A549 (cell line): ENCODE measurements at regions not wholly inside any gene's neighbourhood (a gene's known extent, or its start where the extent isn't known, plus 50 kb on each side); places are given as distances from the start of the nearest gene placed in this dataset.

Experiments
- ATAC-seq, 2 experiments: fragments of 200-7000 bp in 1 of 2; fragments of >200 bp in 1 of 2; cut with Nextera tagmentation in 1 of 2; cut with Tn5 transposase in 1 of 2; 3 replicates each; pipeline versions ENCODE4 v1.8.0 to v1.9.1; 2018 to 2020; ENCODE audit warnings: mild to moderate bottlenecking in 1 of 2, moderate library complexity in 1 of 2
- CTCF ChIA-PET: fragments of 300-600 bp; sonication (Branson Sonifier 250); formaldehyde crosslinking; extraction: SDS; loops from one replicate; lab custom pipeline; 2021; ENCODE audit warnings: antibody characterized with exemption, inconsistent platforms; lab: Yijun Ruan, JAX
- POLR2A ChIA-PET: fragments of 350-600 bp; formaldehyde crosslinking; extraction: SDS; loops from one replicate; lab custom pipeline; 2021; ENCODE audit warnings: antibody characterized with exemption, inconsistent platforms; lab: Yijun Ruan, JAX
- DNase-seq, 2 experiments: peaks; one replicate each; pipeline versions ENCODE4 v3.0.0 to v3.0.0-alpha.2; 2011 to 2016; ENCODE audit warnings: low read depth in 1 of 2, low spot score in 1 of 2
- FAIRE-seq: peaks from 2 replicates; lab custom pipeline; 2011; peaks lifted over from hg19 to GRCh38; lab: Jason Lieb, UNC
- H3K27ac ChIP-seq, 2 experiments: fragments of >200 bp; sonication (Bioruptor Twin); formaldehyde crosslinking; 3 replicates each; pipeline ENCODE4 v1.5.1; 2016 to 2017
- H3K4me1 ChIP-seq: fragments of >200 bp; sonication (Bioruptor Twin); formaldehyde crosslinking; 3 replicates; pipeline ENCODE4 v1.6.1; 2016
- H3K4me2 ChIP-seq: fragments of >200 bp; sonication (Bioruptor Twin); formaldehyde crosslinking; 3 replicates; pipeline ENCODE4 v1.6.1; 2016
- H3K4me3 ChIP-seq: fragments of >200 bp; sonication (Bioruptor Twin); formaldehyde crosslinking; 3 replicates; pipeline ENCODE4 v1.5.1; 2016
- H3K9me3 ChIP-seq: fragments of >200 bp; sonication (Bioruptor Twin); formaldehyde crosslinking; 3 replicates; pipeline ENCODE4 v1.6.1; 2016
- BHLHE40 ChIP-seq: IDR thresholded peaks from 2 replicates; pipeline ENCODE4 v1.6.1; 2012; ENCODE audit warnings: low read depth, low read length, inconsistent platforms
- CEBPB ChIP-seq, 2 experiments: fragments of >200 bp in 1 of 2; sonication (Bioruptor Twin) in 1 of 2; formaldehyde crosslinking in 1 of 2; IDR thresholded peaks; 2 replicates each; pipeline ENCODE4 v1.6.1; 2012 to 2016
- CHD2 ChIP-seq: fragments of 150-350 bp; IDR thresholded peaks from 2 replicates; pipeline ENCODE4 v1.6.1; 2014; ENCODE audit warnings: low read length; ENCODE audit not compliant: partially characterized antibody
- CHD4 ChIP-seq: fragments of 200-600 bp; sonication (generic); IDR thresholded peaks from 2 replicates; pipeline ENCODE4 v1.6.1; 2016; ENCODE audit warnings: antibody characterized with exemption, mild to moderate bottlenecking, borderline replicate concordance
- EHMT2 ChIP-seq: fragments of 200-600 bp; sonication (generic); IDR thresholded peaks from 2 replicates; pipeline ENCODE4 v1.6.1; 2016; ENCODE audit warnings: antibody characterized with exemption, low read depth, mild to moderate bottlenecking, moderate library complexity
- ELK1 ChIP-seq: fragments of 150-350 bp; IDR thresholded peaks from 2 replicates; pipeline ENCODE4 v1.6.1; 2014; ENCODE audit warnings: low read depth, mild to moderate bottlenecking, low read length
- ESRRA ChIP-seq: fragments of 150-350 bp; IDR thresholded peaks from 2 replicates; pipeline ENCODE4 v1.6.1; 2014; ENCODE audit warnings: mild to moderate bottlenecking, low read length, borderline replicate concordance
- FOSL2 ChIP-seq, 2 experiments: fragments of 450-650 bp in 1 of 2; fragments of >200 bp in 1 of 2; sonication (Bioruptor Twin) in 1 of 2; formaldehyde crosslinking; IDR thresholded peaks; 2 replicates each; pipeline versions ENCODE4 v1.5.0 to v1.6.1; 2016 to 2020; ENCODE audit warnings: mild to moderate bottlenecking in 1 of 2, moderate library complexity in 1 of 2
- GATA3 ChIP-seq: IDR thresholded peaks from 2 replicates; pipeline ENCODE4 v1.6.1; 2012; ENCODE audit warnings: borderline replicate concordance
- HOXB13 ChIP-seq: fragments of 250-450 bp; sonication (Bioruptor Pico); IDR thresholded peaks from 2 replicates; pipeline ENCODE4 v1.5.0; 2020; ENCODE audit warnings: low read depth, mild to moderate bottlenecking, moderate library complexity
- JUN ChIP-seq, 2 experiments: fragments of >200 bp; sonication (Bioruptor Twin); formaldehyde crosslinking; IDR thresholded peaks; 2 replicates in 1 of 2; 3 replicates in 1 of 2; pipeline ENCODE4 v1.6.1; 2016 to 2017
- KDM1A ChIP-seq: fragments of 200-600 bp; sonication (generic); IDR thresholded peaks from 2 replicates; pipeline ENCODE4 v1.6.1; 2016; ENCODE audit warnings: low read depth, mild to moderate bottlenecking
- KDM5A ChIP-seq: fragments of 200-600 bp; sonication (generic); IDR thresholded peaks from 2 replicates; pipeline ENCODE4 v1.6.1; 2016; ENCODE audit warnings: antibody characterized with exemption, mild to moderate bottlenecking
- MAFK ChIP-seq: fragments of 450-650 bp; IDR thresholded peaks from 2 replicates; pipeline ENCODE4 v1.6.1; 2014; ENCODE audit not compliant: partially characterized antibody
- MAZ ChIP-seq: fragments of 150-350 bp; IDR thresholded peaks from 2 replicates; pipeline ENCODE4 v1.6.1; 2014; ENCODE audit warnings: antibody characterized with exemption, low read depth, low read length, borderline replicate concordance
- NPAS2 ChIP-seq: fragments of 250-450 bp; sonication (Bioruptor Pico); IDR thresholded peaks from 2 replicates; pipeline ENCODE4 v1.8.0; 2022; ENCODE audit warnings: mild to moderate bottlenecking, moderate library complexity, borderline replicate concordance
- NR3C1 ChIP-seq: fragments of >200 bp; sonication (Bioruptor Twin); formaldehyde crosslinking; IDR thresholded peaks from 3 replicates; pipeline ENCODE4 v1.6.1; 2017
- PBX3 ChIP-seq: IDR thresholded peaks from 2 replicates; pipeline ENCODE4 v1.6.1; 2012
- POLR2AphosphoS2 ChIP-seq: conservative IDR thresholded peaks from 2 replicates; pipeline ENCODE4 v1.6.1; 2012; ENCODE audit warnings: low read length, improper control_type of control experiment, inconsistent platforms
- RARB ChIP-seq: fragments of 250-450 bp; sonication (Bioruptor Pico); IDR thresholded peaks from 2 replicates; pipeline ENCODE4 v1.8.0; 2021; ENCODE audit warnings: mild to moderate bottlenecking, moderate library complexity
- RCOR1 ChIP-seq: fragments of 150-350 bp; IDR thresholded peaks from 2 replicates; pipeline ENCODE4 v1.6.1; 2014; ENCODE audit warnings: antibody characterized with exemption, low read length, low read depth
- RFX5 ChIP-seq: fragments of 450-650 bp; IDR thresholded peaks from 2 replicates; pipeline ENCODE4 v1.7.1; 2014; ENCODE audit warnings: antibody characterized with exemption, mild to moderate bottlenecking, moderate library complexity
- SMC3 ChIP-seq: fragments of >200 bp; sonication (Bioruptor Twin); formaldehyde crosslinking; IDR thresholded peaks from 3 replicates; pipeline ENCODE4 v1.6.1; 2018; ENCODE audit warnings: inconsistent platforms
- ZSCAN20 ChIP-seq: fragments of 250-450 bp; sonication (Bioruptor Pico); IDR thresholded peaks from 2 replicates; pipeline ENCODE4 v1.8.0; 2022; ENCODE audit warnings: mild to moderate bottlenecking, moderate library complexity
- WGBS: methylation state at CpG from one replicate; pipeline ENCODE4 v1.1.6; 2017; ENCODE audit errors: missing lambda C conversion rate; 5-methylcytosine and 5-hydroxymethylcytosine counted together
- TF ChIP-seq, protein P1 (sequence below): fragments of >200 bp; sonication (Bioruptor Twin); formaldehyde crosslinking; IDR thresholded peaks from 3 replicates; pipeline ENCODE4 v1.5.1; 2016

DNA sequence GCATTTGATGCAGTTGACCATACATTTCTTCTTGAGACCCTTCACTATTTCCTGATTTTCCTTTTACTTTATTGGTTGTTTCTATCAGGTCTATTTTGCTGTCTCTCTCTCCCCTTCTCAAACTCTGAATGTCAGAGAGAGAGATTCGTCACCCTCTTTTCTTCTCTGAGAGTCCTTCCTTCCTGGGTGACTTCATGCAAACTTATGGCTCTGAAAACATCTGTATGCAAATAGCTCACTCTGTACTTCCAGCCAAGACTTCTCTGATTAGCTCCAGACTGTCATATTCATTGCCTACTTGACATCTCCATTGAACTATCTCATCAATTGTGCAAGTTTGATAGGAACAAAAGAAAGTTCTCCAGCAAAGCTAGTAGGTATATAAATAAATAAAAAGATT lies 191.7 kb upstream of the KLF6 start (continued):
- TF ChIP-seq EHMT2: no peak
- TF ChIP-seq JUN (IDR thresholded peaks at IDR 0.05): no peak
- TF ChIP-seq KDM1A: no peak
- no peak for TF ChIP-seq SMC3
- no peak for TF ChIP-seq MAFK
- TF ChIP-seq ZSCAN20 (CRISPR knock-in tag): no peak
- TF ChIP-seq RFX5: no peak

GRCh38 chr10:3976171-3976570 lies 191.2 kb upstream of the KLF6 start:
- DNase-seq (no peak), FAIRE-seq (no peak), ATAC-seq (no peak)
- 47% methylated on average over 3 of the region's 3 CpGs for WGBS
- ChIA-PET CTCF (no interaction called here), POLR2A (interaction anchor here (0.6 kb wide), 1 partner anchor 191 kb away, joined by 3 read pairs; no protein-coding TSS in a partner anchor)
- Histone ChIP-seq H3K9me3 (no peaks in the 10 kb centered on the region), H3K4me2 (no peak overlapping the region), H3K27ac (no peak overlapping the region), H3K4me1 (no peaks in the 10 kb centered on the region), H3K4me3 (no peak overlapping the region)
- TF ChIP-seq BHLHE40: no peak
- no peak for TF ChIP-seq RCOR1
- TF ChIP-seq POLR2AphosphoS2: no peak
- TF ChIP-seq RARB (CRISPR knock-in tag): no peak
- TF ChIP-seq GATA3: no peak
- TF ChIP-seq CEBPB (IDR thresholded peaks at IDR 0.05): no peak
- no peak for TF ChIP-seq EHMT2
- TF ChIP-seq NR3C1: no peak
- no peak for TF ChIP-seq JUN (IDR thresholded peaks at IDR 0.05)
- no peak for TF ChIP-seq MAZ
- TF ChIP-seq KDM5A: no peak
- TF ChIP-seq FOSL2 (IDR thresholded peaks at IDR 0.05): no peak
- no peak for TF ChIP-seq FOSL2 (CRISPR knock-in tag; IDR thresholded peaks at IDR 0.05)
- TF ChIP-seq CHD2: no peak
- TF ChIP-seq ELK1: no peak
- no peak for TF ChIP-seq ESRRA
- no peak for TF ChIP-seq NPAS2 (CRISPR knock-in tag)
- TF ChIP-seq, protein P1, sequence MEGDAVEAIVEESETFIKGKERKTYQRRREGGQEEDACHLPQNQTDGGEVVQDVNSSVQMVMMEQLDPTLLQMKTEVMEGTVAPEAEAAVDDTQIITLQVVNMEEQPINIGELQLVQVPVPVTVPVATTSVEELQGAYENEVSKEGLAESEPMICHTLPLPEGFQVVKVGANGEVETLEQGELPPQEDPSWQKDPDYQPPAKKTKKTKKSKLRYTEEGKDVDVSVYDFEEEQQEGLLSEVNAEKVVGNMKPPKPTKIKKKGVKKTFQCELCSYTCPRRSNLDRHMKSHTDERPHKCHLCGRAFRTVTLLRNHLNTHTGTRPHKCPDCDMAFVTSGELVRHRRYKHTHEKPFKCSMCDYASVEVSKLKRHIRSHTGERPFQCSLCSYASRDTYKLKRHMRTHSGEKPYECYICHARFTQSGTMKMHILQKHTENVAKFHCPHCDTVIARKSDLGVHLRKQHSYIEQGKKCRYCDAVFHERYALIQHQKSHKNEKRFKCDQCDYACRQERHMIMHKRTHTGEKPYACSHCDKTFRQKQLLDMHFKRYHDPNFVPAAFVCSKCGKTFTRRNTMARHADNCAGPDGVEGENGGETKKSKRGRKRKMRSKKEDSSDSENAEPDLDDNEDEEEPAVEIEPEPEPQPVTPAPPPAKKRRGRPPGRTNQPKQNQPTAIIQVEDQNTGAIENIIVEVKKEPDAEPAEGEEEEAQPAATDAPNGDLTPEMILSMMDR: no peak
- TF ChIP-seq CHD4: no peak
- TF ChIP-seq HOXB13 (CRISPR knock-in tag): no peak

GRCh38 chr10:3975016-3975415 lies 190.0 kb upstream of the KLF6 start:
- Histone ChIP-seq H3K27ac (no peak overlapping the region), H3K4me2 (no peak overlapping the region), H3K4me3 (no peak overlapping the region), H3K9me3 (no peaks in the 10 kb centered on the region), H3K4me1 (no peaks in the 10 kb centered on the region)
- WGBS: 75% methylated on average over 9 of the region's 9 CpGs
- POLR2A ChIA-PET: no interaction called here
- DNase-seq (no peak), FAIRE-seq (no peak), ATAC-seq (no peak)
- CTCF ChIA-PET: interaction anchor here (0.5 to 0.8 kb wide), 2 partner anchors 19 to 508 kb away, joined by 3 read pairs; no protein-coding TSS in a partner anchor
- TF ChIP-seq PBX3 (no peak), RCOR1 (no peak)
